Lower leg skin (tissue), 3 donors: ENCODE measurements at regions not wholly inside any gene's neighbourhood (a gene's known extent, or its start where the extent isn't known, plus 50 kb on each side); places are given as distances from the start of the nearest gene placed in this dataset.

Source experiments
- POLR2A ChIP-seq, 2 donors: fragments of 450-650 bp; IDR thresholded peaks; one replicate each; pipeline ENCODE4 v1.6.1; 2016 to 2017; ENCODE audit warnings: antibody characterized with exemption in 2 of 2, mild to moderate bottlenecking in 1 of 2, moderate library complexity in 1 of 2
- TF ChIP-seq, protein P1 (sequence below), 3 donors: fragments of 450-650 bp; IDR thresholded peaks; one replicate each; pipeline ENCODE4 v1.5.1; 2016; ENCODE audit warnings: antibody characterized with exemption in 3 of 3, mild to moderate bottlenecking in 3 of 3, moderate library complexity in 2 of 3

DNA sequence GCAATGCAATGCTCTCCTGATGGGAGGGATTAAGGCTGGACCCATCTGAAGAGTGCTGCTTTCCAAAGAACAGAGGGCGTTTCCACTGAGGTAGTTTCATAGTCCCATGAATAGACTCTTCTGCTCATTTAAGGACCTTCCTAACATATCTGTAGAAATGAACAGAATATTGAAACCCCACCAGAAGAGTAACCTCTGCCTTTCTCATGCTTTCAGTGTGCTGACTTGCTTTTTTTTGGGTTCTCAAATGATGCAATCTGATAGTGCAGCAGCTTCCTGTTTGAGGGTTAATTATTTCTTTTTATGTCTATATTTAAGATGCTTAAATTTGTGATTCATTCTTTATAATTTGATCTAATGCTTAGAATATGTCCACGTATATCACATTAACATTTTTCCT, 82.2 kb downstream of the GATA3 start:
- TF ChIP-seq, protein P1, sequence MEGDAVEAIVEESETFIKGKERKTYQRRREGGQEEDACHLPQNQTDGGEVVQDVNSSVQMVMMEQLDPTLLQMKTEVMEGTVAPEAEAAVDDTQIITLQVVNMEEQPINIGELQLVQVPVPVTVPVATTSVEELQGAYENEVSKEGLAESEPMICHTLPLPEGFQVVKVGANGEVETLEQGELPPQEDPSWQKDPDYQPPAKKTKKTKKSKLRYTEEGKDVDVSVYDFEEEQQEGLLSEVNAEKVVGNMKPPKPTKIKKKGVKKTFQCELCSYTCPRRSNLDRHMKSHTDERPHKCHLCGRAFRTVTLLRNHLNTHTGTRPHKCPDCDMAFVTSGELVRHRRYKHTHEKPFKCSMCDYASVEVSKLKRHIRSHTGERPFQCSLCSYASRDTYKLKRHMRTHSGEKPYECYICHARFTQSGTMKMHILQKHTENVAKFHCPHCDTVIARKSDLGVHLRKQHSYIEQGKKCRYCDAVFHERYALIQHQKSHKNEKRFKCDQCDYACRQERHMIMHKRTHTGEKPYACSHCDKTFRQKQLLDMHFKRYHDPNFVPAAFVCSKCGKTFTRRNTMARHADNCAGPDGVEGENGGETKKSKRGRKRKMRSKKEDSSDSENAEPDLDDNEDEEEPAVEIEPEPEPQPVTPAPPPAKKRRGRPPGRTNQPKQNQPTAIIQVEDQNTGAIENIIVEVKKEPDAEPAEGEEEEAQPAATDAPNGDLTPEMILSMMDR (IDR thresholded peaks at IDR 0.05): no peak
- no peak for TF ChIP-seq POLR2A (IDR thresholded peaks at IDR 0.05)
